ENCODE measurements at regions not wholly inside any gene's neighbourhood (a gene's known extent, or its start where the extent isn't known, plus 50 kb on each side); places are given as distances from the start of the nearest gene placed in this dataset.

DNA sequence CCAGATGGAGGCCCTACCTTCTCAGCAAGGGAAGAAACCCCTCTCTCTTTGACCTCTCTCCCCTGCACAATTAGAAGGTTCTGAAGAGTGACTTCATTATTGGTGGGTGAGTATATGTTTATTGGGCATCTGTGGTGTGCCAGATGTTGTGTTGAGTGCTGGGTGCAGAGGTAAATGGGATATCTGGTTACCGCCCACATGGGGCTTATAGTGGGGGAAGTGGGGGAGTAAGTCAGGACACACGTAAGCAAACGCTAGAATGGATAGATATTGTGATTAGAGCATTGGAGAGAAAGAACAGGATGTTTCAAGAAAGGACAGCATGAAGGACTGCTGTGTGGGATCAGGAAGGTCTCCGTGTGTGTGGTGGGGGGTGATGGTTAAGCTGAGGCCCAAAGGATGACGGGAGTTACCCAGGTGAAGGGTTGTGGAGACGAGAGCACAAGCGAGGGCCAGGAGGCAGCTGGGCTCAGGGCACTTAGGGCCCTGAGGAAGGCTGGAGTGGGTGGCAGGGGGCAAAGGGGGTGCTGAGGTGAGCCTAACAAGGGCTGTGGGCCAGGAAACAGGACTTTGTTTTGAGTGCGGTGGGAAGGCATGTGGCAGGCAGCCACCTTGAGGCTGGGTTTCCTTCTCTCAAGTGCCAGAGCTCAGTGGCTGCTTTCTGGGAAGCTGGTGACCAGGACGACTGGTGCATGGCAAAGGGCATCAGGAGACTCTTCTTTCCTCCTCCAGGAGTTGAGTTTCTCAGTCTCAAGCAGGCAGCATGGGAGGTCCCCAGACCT lies 299.9 kb downstream of the RPS24 start:
- TF ChIP-seq, protein P1, sequence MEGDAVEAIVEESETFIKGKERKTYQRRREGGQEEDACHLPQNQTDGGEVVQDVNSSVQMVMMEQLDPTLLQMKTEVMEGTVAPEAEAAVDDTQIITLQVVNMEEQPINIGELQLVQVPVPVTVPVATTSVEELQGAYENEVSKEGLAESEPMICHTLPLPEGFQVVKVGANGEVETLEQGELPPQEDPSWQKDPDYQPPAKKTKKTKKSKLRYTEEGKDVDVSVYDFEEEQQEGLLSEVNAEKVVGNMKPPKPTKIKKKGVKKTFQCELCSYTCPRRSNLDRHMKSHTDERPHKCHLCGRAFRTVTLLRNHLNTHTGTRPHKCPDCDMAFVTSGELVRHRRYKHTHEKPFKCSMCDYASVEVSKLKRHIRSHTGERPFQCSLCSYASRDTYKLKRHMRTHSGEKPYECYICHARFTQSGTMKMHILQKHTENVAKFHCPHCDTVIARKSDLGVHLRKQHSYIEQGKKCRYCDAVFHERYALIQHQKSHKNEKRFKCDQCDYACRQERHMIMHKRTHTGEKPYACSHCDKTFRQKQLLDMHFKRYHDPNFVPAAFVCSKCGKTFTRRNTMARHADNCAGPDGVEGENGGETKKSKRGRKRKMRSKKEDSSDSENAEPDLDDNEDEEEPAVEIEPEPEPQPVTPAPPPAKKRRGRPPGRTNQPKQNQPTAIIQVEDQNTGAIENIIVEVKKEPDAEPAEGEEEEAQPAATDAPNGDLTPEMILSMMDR (IDR thresholded peaks at IDR 0.05): no peak
- no peak for TF ChIP-seq ZFX (IDR thresholded peaks at IDR 0.05; ENCODE audit: borderline replicate concordance)

All from 22Rv1 (cell line).